OCI-LY7 (cell line): ENCODE measurements at regions not wholly inside any gene's neighbourhood (a gene's known extent, or its start where the extent isn't known, plus 50 kb on each side); places are given as distances from the start of the nearest gene placed in this dataset.

Experiments
- BruUV-seq: library from RNA; stranded (reverse); fragments of 400-500 nt; replicated peaks from 2 replicates; lab custom pipeline; 2021; lab: Mats Ljungman, UMichigan
- CTCF ChIA-PET: fragments of 300-600 bp; sonication (Branson Sonifier 250); formaldehyde crosslinking; loops from one replicate; lab custom pipeline; 2022; ENCODE audit warnings: antibody characterized with exemption; ENCODE audit not compliant: unreplicated experiment; lab: Charles Lee
- POLR2A ChIA-PET: fragments of 300-600 bp; sonication (Branson Sonifier 250); formaldehyde crosslinking; loops from one replicate; lab custom pipeline; 2022; ENCODE audit warnings: antibody characterized with exemption; lab: Charles Lee
- DNase-seq: peaks from one replicate; pipeline ENCODE4 v3.0.0-alpha.2; 2015; ENCODE audit warnings: low spot score
- H2AFZ ChIP-seq: fragments of 200-600 bp; sonication (generic), shearing (Covaris generic); 2 replicates; pipeline ENCODE4 v1.6.1; 2014; ENCODE audit warnings: mild to moderate bottlenecking, antibody characterized with exemption, low read length, moderate library complexity
- H3K27ac ChIP-seq: fragments of 200-600 bp; sonication (generic); 2 replicates; pipeline ENCODE4 v1.5.1; 2014; ENCODE audit warnings: mixed run types, low read depth, mild to moderate bottlenecking, moderate library complexity, low read length, inconsistent platforms; ENCODE audit not compliant: poor library complexity, severe bottlenecking
- H3K36me3 ChIP-seq: fragments of 200-600 bp; sonication (generic); 2 replicates; pipeline ENCODE4 v1.6.1; 2014; ENCODE audit warnings: mild to moderate bottlenecking, antibody characterized with exemption, low read length, moderate library complexity, mixed read lengths; ENCODE audit not compliant: insufficient read depth
- H3K4me1 ChIP-seq: fragments of 200-600 bp; sonication (generic); 2 replicates; pipeline ENCODE4 v1.5.1; 2014; ENCODE audit warnings: mild to moderate bottlenecking, low read length; ENCODE audit not compliant: insufficient read depth, poor library complexity, severe bottlenecking
- H3K4me2 ChIP-seq: fragments of 200-600 bp; sonication (generic); 2 replicates; pipeline ENCODE4 v1.6.1; 2014; ENCODE audit warnings: mild to moderate bottlenecking, low read length
- H3K4me3 ChIP-seq: fragments of 200-600 bp; sonication (generic); 2 replicates; pipeline ENCODE4 v1.5.1; 2014; ENCODE audit warnings: mild to moderate bottlenecking, low read depth, low read length; ENCODE audit not compliant: poor library complexity, severe bottlenecking
- H3K79me2 ChIP-seq: fragments of 200-600 bp; sonication (generic); 2 replicates; pipeline ENCODE4 v1.6.1; 2016; ENCODE audit warnings: low read depth, mild to moderate bottlenecking, low read length, moderate library complexity, mixed read lengths; ENCODE audit not compliant: insufficient read depth
- H3K9me2 ChIP-seq: fragments of 200-600 bp; sonication (generic); 2 replicates; pipeline ENCODE4 v1.6.1; 2016; ENCODE audit warnings: mild to moderate bottlenecking, low read length, mixed read lengths; ENCODE audit not compliant: insufficient read depth
- H3K9me3 ChIP-seq: fragments of 200-600 bp; sonication (generic); 2 replicates; pipeline ENCODE4 v1.6.1; 2014; ENCODE audit warnings: mild to moderate bottlenecking, mixed run types, low read length, mixed read lengths
- H4K20me1 ChIP-seq: fragments of 200-600 bp; sonication (generic); 2 replicates; pipeline ENCODE4 v1.6.1; 2014; ENCODE audit warnings: mild to moderate bottlenecking, antibody characterized with exemption, low read length, moderate library complexity, mixed read lengths; ENCODE audit not compliant: insufficient read depth
- CTCF ChIP-seq: fragments of 200-600 bp; sonication (generic); conservative IDR thresholded peaks from 2 replicates; pipeline ENCODE4 v1.5.1; 2014; ENCODE audit warnings: mild to moderate bottlenecking, antibody characterized with exemption, low read length, moderate library complexity, mixed read lengths
- EZH2phosphoT487 ChIP-seq: fragments of 200-600 bp; sonication (generic); IDR thresholded peaks from 2 replicates; pipeline ENCODE4 v1.6.1; 2018; ENCODE audit warnings: low read depth, borderline replicate concordance, mild to moderate bottlenecking, mixed run types, antibody characterized with exemption, low read length, moderate library complexity, mixed read lengths
- intact Hi-C: fragments of 100-400 bp; cut with micrococcal nuclease; formaldehyde crosslinking; loops from one replicate; pipeline ENCODE4 v1.10.0; 2022; ENCODE audit not compliant: unreplicated experiment

- Histone ChIP-seq H3K79me2 (no peaks in the 10 kb centered on the region), H3K4me2 (no peak overlapping the region), H4K20me1 (no peaks in the 10 kb centered on the region), H3K27ac (no peak overlapping the region), H2AFZ (no peak overlapping the region), H3K36me3 (no peaks in the 10 kb centered on the region), H3K9me3 (no peaks in the 10 kb centered on the region), H3K4me3 (no peak overlapping the region), H3K4me1 (no peaks in the 10 kb centered on the region), H3K9me2 (no peaks in the 10 kb centered on the region)
- DNase-seq: no peak
- TF ChIP-seq EZH2phosphoT487: no peak
- no peak for TF ChIP-seq CTCF
- intact Hi-C loops: no loop called here
- CTCF ChIA-PET: no interaction called here
- BruUV-seq: no TSS peak
- POLR2A ChIA-PET: interaction anchor here (0.7 kb wide), 1 partner anchor 42 kb away, joined by 4 read pairs; no protein-coding TSS in a partner anchor
These were observed 715.0 kb downstream of the FAM133A start for GRCh38 chrX:94389044-94389443.

GRCh38 chrX:94400488-94400887, 726.5 kb downstream of the FAM133A start:
- Histone ChIP-seq H3K36me3 (no peaks in the 10 kb centered on the region), H3K9me2 (no peaks in the 10 kb centered on the region), H3K27ac (no peak overlapping the region), H3K9me3 (no peaks in the 10 kb centered on the region), H2AFZ (no peak overlapping the region), H3K4me1 (no peaks in the 10 kb centered on the region), H3K79me2 (no peaks in the 10 kb centered on the region), H3K4me2 (no peak overlapping the region), H4K20me1 (no peaks in the 10 kb centered on the region), H3K4me3 (no peak overlapping the region)
- ChIA-PET CTCF (no interaction called here), POLR2A (no interaction called here)
- TF ChIP-seq CTCF (no peak), EZH2phosphoT487 (no peak)
- intact Hi-C loops: no loop called here
- no TSS peak for BruUV-seq
- DNase-seq: no peak

DNA sequence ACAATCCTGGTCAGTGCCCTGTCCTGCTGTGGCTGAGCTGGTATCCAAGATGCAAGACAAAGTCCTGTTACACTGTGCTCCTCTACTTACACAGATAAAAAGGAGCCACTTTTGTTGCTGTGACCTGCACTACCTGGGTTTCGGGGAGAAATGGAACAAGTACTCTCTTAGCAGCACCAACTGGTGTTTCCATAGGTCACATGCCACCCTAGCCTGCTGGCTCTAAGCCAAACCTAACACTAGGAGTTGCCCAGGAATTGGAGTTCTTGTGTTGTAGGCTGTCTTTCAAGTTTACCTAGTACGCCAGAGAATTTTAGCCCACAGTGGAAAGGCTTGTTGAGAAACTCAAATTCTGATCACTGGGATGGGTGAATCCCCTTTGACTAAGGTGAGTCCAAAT, 727.4 kb downstream of the FAM133A start:
- Histone ChIP-seq H3K9me3 (no peaks in the 10 kb centered on the region), H3K4me1 (no peaks in the 10 kb centered on the region), H3K9me2 (no peaks in the 10 kb centered on the region), H3K4me3 (no peak overlapping the region), H2AFZ (no peak overlapping the region), H3K27ac (no peak overlapping the region), H4K20me1 (no peaks in the 10 kb centered on the region), H3K36me3 (no peaks in the 10 kb centered on the region), H3K79me2 (no peaks in the 10 kb centered on the region), H3K4me2 (no peak overlapping the region)
- CTCF ChIA-PET: no interaction called here
- TF ChIP-seq EZH2phosphoT487 (no peak), CTCF (no peak)
- DNase-seq: no peak
- no TSS peak for BruUV-seq
- POLR2A ChIA-PET: no interaction called here
- intact Hi-C loops: no loop called here
